ENCODE measurements at regions not wholly inside any gene's neighbourhood (a gene's known extent, or its start where the extent isn't known, plus 50 kb on each side); places are given as distances from the start of the nearest gene placed in this dataset.

DNA sequence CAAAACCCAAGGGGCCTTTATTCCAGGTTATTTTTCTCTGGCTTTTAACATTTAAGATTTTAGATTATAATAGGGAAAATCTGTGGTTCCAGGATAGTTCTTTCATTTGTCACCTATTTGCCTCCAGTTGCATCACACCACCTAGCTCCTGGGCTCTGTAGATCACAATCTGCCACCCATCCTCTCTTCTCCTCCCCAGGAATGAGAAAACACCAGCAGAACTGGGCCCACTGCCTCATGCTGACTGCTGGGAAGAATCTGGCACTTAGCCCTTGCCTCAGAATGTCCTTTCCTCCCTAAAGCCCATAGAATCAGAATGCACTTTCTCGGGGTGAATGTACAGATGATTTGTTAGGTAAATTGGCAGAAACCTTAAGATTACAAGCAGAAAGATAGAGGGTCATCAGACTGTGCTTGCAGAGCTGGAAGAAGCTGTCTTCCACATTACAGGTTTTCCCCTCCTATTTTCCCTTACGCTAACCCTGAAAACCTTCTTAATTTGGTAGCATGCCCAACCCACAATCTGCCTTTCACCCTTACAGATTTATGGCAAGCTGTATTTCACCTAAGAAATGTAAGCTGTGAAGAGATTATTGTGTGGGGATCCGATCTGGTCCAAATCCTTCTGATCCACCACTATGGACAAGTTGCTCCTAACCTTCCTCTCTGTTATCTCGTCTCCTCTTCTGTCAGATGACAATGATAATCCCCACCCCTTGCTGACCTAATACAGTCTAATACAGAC, 72.6 kb downstream of the LRRC30 start:
- intact Hi-C loops (cut with DNase I), result no loop called here
- H3K9me3 ChIP-seq, result peaks cover 0 to 8% of the 10 kb centered on the region in 2 donors
- no peaks in the 10 kb centered on the region for H3K36me3 ChIP-seq
- TF ChIP-seq, protein P1, sequence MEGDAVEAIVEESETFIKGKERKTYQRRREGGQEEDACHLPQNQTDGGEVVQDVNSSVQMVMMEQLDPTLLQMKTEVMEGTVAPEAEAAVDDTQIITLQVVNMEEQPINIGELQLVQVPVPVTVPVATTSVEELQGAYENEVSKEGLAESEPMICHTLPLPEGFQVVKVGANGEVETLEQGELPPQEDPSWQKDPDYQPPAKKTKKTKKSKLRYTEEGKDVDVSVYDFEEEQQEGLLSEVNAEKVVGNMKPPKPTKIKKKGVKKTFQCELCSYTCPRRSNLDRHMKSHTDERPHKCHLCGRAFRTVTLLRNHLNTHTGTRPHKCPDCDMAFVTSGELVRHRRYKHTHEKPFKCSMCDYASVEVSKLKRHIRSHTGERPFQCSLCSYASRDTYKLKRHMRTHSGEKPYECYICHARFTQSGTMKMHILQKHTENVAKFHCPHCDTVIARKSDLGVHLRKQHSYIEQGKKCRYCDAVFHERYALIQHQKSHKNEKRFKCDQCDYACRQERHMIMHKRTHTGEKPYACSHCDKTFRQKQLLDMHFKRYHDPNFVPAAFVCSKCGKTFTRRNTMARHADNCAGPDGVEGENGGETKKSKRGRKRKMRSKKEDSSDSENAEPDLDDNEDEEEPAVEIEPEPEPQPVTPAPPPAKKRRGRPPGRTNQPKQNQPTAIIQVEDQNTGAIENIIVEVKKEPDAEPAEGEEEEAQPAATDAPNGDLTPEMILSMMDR (IDR thresholded peaks at IDR 0.05), result no peak
- DNase-seq (ENCODE audit: low spot score in 2 of 2), result no peak
- no peaks in the 10 kb centered on the region for H3K4me1 ChIP-seq
- H3K27ac ChIP-seq, result no peak overlapping the region
- H3K27me3 ChIP-seq, result no peaks in the 10 kb centered on the region
- H3K4me3 ChIP-seq, result no peak overlapping the region

GRCh38 chr18:7304061-7304370, 73.1 kb downstream of the LRRC30 start:
- Histone ChIP-seq H3K27ac (no peak overlapping the region), H3K4me3 (no peak overlapping the region), H3K9me3 (peaks cover 0 to 7% of the 10 kb centered on the region in 2 donors), H3K4me1 (no peaks in the 10 kb centered on the region), H3K36me3 (no peaks in the 10 kb centered on the region), H3K27me3 (no peaks in the 10 kb centered on the region)
- intact Hi-C loops (cut with DNase I), result no loop called here
- TF ChIP-seq, protein P1 (IDR thresholded peaks at IDR 0.05), result no peak
- DNase-seq (ENCODE audit: low spot score in 2 of 2), result no peak

GRCh38 chr18:7305416-7305815, 74.5 kb downstream of the LRRC30 start:
- no peak for DNase-seq (ENCODE audit: low spot score in 2 of 2)
- Histone ChIP-seq H3K4me3 (no peak overlapping the region), H3K36me3 (no peaks in the 10 kb centered on the region), H3K9me3 (no peaks in the 10 kb centered on the region), H3K4me1 (no peaks in the 10 kb centered on the region), H3K27ac (no peak overlapping the region), H3K27me3 (no peaks in the 10 kb centered on the region)
- TF ChIP-seq, protein P1 (IDR thresholded peaks at IDR 0.05), result no peak
- intact Hi-C loops (cut with DNase I), result no loop called here

DNA sequence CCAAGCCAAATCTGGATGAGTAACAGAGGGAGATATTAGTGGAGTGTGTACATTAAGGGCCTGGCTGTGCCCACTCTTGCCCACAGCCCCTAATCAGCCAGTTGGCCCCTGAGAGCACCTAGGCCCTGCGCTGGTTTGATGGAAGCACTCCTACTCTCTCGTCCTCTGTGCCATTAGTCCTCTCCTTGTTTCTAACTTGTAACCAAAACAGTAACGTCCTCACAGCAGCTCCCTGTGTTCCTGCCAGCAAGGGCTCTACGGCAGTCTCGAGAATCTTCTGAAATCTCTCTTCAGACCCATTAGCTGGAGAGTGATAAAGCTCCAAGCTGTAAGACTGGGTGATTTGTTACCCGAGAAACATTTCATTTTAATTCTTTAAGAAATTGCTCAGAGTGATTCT, 76.1 kb downstream of the LRRC30 start:
- no peaks in the 10 kb centered on the region for H3K27me3 ChIP-seq
- no peaks in the 10 kb centered on the region for H3K36me3 ChIP-seq
- intact Hi-C loops (cut with DNase I), result no loop called here
- H3K4me1 ChIP-seq, result no peaks in the 10 kb centered on the region
- TF ChIP-seq, protein P1 (IDR thresholded peaks at IDR 0.05), result no peak
- no peak for DNase-seq (ENCODE audit: low spot score in 2 of 2)
- no peaks in the 10 kb centered on the region for H3K9me3 ChIP-seq
- no peak overlapping the region for H3K4me3 ChIP-seq
- H3K27ac ChIP-seq, result no peak overlapping the region

- no peak overlapping the region for H3K27ac ChIP-seq
- TF ChIP-seq, protein P1 (IDR thresholded peaks at IDR 0.05), result no peak
Measured at GRCh38 chr18:7307526-7307925, 76.6 kb downstream of the LRRC30 start.

GRCh38 chr18:7317804-7318231, 86.9 kb downstream of the LRRC30 start:
- TF ChIP-seq, protein P1 (IDR thresholded peaks at IDR 0.05), result no peak
- Histone ChIP-seq H3K36me3 (no peaks in the 10 kb centered on the region), H3K27ac (no peak overlapping the region), H3K9me3 (no peaks in the 10 kb centered on the region), H3K4me3 (no peak overlapping the region), H3K27me3 (no peaks in the 10 kb centered on the region), H3K4me1 (no peaks in the 10 kb centered on the region)
- intact Hi-C loops (cut with DNase I), result no loop called here
- no peak for DNase-seq (ENCODE audit: low spot score in 2 of 2)

More at GRCh38 chr18:7307526-7307925, 76.6 kb downstream of the LRRC30 start:
- Histone ChIP-seq H3K4me1 (no peaks in the 10 kb centered on the region), H3K4me3 (no peak overlapping the region), H3K9me3 (no peaks in the 10 kb centered on the region), H3K27me3 (no peaks in the 10 kb centered on the region), H3K36me3 (no peaks in the 10 kb centered on the region)
- DNase-seq (ENCODE audit: low spot score in 2 of 2), result no peak
- intact Hi-C loops (cut with DNase I), result no loop called here
